Activated CD8-positive, alpha-beta memory T cell treated with anti-CD3 and anti-CD28 coated beads for 24 hours (primary cell): ENCODE measurements at regions not wholly inside any gene's neighbourhood (a gene's known extent, or its start where the extent isn't known, plus 50 kb on each side); places are given as distances from the start of the nearest gene placed in this dataset.
"Not testable (repeated sequence)": the region's sequence is repeated elsewhere in the genome, so short reads cannot be mapped to it uniquely, and the experiment has no call there.

ENCODE experiments used
- DNase-seq: peaks from one replicate; pipeline ENCODE4 v3.0.0-alpha.2; 2020

GRCh38 chr4:170940043-170940724 is 850.4 kb upstream of the AADAT start:
- no peak for DNase-seq

DNA sequence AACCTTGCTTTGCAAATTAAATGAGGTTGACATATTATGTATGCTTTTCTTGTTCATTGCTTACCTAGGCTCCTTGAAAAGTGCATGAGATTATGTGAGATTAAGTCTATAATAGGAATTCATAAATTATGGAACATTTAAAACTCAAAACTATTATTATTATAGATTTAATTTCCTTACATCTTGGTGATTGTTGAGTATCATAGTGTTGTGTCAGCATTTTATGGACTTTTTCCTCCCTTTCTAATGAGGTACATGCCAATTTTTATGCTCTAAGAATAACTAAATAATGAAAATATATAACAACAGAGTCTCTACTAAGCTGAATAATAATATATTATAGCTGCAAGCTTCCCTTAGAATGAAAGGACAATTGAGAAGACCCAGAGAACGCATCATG is 848.8 kb upstream of the AADAT start:
- DNase-seq = no peak

DNA sequence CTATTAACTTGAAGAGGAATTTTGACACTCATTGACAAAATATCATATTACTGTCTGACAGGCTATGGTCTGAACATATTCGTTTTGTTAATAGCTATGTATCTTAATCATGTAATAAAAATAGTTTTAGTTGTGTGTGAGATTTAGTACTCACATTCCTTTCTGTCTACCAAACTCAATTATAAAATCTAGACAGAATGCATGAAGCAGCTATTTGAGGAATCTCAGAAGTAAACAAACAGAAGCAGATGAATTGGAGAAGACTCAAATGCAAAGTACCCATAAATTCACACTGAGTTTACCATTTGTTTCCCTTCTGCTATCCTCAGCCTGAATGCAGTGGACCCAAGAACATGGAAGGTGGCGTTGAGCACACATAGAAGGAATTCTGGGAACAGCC is 841.6 kb upstream of the AADAT start:
- DNase-seq = no peak

GRCh38 chr4:170888660-170889059 is 798.9 kb upstream of the AADAT start:
- no peak for DNase-seq

DNA sequence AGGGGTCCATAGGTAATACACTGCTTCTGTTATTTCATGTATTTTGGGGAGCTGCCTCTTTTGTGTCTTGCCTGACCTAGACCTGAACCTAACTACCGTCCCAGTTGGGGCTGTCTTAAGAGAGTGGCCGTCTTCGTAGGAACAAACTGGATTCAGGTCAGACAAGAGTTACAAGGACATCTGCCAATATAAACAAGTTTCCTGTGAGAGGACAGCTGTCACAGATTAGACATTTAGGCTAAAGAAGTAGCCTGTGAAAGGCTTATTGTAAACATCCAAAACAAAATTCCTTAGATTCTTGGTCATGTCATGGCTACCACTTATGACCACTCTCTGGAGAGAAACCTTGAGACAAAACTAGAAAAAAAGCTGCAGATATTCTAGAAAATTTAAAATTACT is 797.6 kb upstream of the AADAT start:
- no peak for DNase-seq

DNA sequence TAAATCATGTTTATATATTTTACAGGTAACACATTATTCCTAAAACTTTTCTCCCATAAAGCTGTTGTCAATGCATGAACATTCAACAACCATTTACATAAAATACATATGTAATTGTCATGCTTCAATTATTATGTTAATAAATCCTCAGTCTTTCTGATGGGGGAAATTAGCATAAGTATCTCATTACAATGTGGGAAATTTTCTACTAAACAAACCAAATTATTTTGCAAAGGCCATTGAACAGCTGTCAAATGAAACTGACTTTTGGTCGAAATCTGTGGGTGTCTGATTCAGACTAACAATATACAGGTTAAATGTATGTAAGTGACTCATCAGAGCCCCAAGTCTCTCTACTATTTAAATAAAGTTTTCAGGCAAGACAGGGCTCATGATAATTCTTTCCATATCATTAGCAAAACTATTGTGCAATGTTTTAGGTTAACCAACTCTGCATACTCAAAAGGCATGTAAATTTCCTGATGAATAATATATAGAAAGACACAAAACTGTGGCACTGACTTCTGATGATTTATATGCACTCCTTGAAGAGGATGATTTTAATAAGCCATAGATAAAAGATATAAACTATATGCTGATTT is 795.3 kb upstream of the AADAT start:
- no peak for DNase-seq

DNA sequence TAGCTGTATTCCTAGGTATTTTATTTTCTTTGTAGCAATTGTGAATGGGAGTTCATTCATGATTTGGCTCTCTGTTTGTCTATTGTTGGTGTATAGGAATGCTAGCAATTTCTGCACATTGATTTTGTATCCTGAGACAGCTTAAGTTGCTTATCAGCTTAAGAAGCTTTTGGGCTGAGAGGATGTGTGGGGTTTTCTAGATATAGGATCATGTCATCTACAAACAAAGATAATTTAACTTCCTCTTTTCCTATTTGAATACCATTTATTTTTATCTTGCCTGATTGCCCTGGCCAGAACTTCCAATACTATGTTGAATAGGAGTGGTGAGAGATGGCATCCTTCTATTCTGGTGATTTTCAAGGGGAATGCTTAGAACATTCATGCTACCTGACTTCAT is 791.9 kb upstream of the AADAT start:
- DNase-seq = not testable (repeated sequence)

GRCh38 chr4:170875868-170876267 is 786.1 kb upstream of the AADAT start:
- no peak for DNase-seq

- no peak for DNase-seq
These were observed 783.0 kb upstream of the AADAT start for GRCh38 chr4:170872794-170873193.

- DNase-seq = no peak
These were observed 778.4 kb upstream of the AADAT start for GRCh38 chr4:170868170-170868569.

- DNase-seq = no peak
These were observed 764.3 kb upstream of the AADAT start for GRCh38 chr4:170854097-170854496.

GRCh38 chr4:170853422-170854021 is 763.8 kb upstream of the AADAT start:
- DNase-seq = no peak

DNA sequence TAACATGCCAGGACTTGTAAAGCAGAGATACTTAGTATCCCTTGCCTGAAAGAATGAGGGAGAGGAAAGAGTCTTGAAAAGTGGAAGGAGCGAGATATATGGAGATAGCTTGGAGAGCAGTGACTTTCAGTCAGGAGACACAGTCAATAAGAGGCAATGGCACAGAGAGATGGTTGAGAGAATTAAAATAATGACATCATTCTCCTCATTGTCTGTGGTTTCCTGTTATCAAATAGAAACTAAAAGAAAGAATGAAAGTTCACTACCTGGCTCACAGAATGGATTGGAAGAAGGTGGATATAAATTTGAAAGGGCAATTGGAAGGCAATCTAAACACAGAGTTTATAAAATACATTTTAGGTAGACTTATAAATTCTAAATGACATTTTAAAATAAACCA is 760.2 kb upstream of the AADAT start:
- DNase-seq = no peak

GRCh38 chr4:170827562-170828274 is 738.0 kb upstream of the AADAT start:
- DNase-seq = no peak

DNA sequence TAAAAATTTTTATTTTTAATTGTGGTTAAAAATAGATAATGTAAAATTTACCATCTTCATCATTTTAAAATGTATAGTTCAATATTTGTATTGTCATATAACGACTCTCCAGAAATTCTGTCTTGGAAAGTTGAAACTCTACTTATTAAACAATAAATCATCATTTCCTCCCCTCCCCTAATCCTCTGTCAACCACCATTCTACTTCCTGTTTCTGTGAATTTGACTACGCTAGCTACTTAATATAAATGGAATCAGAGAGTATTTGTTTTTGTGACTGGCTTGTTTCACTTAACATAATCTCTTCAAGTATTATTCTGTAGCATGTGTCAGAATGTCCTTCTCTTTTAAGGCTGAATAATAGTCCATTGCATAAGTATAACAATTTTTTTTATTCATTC is 729.0 kb upstream of the AADAT start:
- no peak for DNase-seq

- no peak for DNase-seq
These were observed 715.6 kb upstream of the AADAT start for GRCh38 chr4:170805352-170805751.

DNA sequence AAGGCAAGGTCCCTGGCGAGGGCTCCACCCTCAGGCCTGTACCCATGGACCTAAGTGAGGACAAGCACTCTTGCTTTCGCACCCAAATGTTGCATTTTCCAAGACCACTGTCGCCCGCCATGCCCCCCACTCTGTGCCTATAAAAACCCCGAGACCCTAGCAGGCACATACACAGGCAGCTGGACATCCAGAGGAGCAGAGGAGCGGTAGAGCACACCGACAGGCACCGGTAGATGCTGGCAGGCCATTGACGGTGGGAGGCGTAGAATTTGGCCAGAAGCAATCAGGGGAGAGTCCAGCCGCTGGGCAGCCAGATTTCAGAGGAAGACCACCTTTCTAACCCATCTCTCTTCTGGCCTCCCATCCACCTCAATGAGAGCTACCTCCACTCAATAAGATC is 715.2 kb upstream of the AADAT start:
- no peak for DNase-seq

- no peak for DNase-seq
These were observed 713.7 kb upstream of the AADAT start for GRCh38 chr4:170803492-170803891.

- no peak for DNase-seq
These were observed 712.0 kb upstream of the AADAT start for GRCh38 chr4:170801771-170802170.

DNA sequence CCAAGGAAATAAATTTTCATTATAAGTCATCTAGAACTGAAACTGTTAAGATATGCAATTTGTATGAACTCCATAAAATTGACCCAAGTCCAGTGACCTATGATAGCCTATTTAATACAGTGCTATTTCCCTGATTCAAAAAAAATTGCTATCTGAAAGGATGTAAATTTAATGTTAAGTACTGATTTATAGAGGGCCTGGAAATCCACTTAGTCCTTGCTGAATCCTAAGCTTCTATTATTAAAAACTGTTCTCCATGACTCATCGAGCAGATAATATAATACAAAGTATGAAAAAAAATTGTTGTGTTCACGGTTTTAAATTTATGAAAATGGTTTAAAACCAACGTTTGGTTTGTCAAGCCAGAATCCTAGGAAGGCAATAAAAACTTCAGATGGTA is 704.8 kb upstream of the AADAT start:
- no peak for DNase-seq

DNA sequence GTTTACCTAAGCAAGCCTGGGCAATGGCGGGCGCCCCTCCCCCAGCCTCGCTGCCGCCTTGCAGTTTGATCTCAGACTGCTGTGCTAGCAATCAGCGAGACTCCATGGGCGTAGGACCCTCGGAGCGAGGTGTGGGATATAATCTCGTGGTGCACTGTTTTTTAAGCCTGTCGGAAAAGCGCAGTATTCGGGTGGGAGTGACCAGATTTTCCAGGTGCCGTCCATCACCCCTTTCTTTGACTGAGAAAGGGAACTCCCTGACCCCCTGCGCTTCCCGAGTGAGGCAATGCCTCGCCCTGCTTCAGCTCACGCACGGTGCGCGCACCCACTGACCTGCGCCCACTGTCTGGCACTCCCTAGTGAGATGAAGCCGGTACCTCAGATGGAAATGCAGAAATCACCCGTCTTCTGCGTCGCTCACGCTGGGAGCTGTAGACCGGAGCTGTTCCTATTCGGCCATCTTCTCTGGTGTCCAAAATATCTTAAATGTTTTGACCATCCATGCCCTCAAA is 698.8 kb upstream of the AADAT start:
- not testable (repeated sequence) for DNase-seq

- DNase-seq = no peak
These were observed 687.9 kb upstream of the AADAT start for GRCh38 chr4:170777663-170778062.

- DNase-seq = no peak
These were observed 687.2 kb upstream of the AADAT start for GRCh38 chr4:170776983-170777382.

GRCh38 chr4:170775851-170776250 is 686.1 kb upstream of the AADAT start:
- DNase-seq = no peak
